ENCODE measurements at regions not wholly inside any gene's neighbourhood (a gene's known extent, or its start where the extent isn't known, plus 50 kb on each side); places are given as distances from the start of the nearest gene placed in this dataset.
"Not testable (repeated sequence)": the region's sequence is repeated elsewhere in the genome, so short reads cannot be mapped to it uniquely, and the experiment has no call there.

- no peak for DNase-seq
Observed at GRCh38 chr7:113775804-113776203, 143.0 kb downstream of the PPP1R3A start.

GRCh38 chr7:113775401-113775800 is 143.4 kb downstream of the PPP1R3A start:
- no peak for DNase-seq

- peak; percentile 77 for DNase-seq
Observed at GRCh38 chr7:113774182-113774807, 144.5 kb downstream of the PPP1R3A start.

- DNase-seq, result no peak
Observed at GRCh38 chr7:113770146-113770738, 148.6 kb downstream of the PPP1R3A start.

GRCh38 chr7:113768387-113768786 is 150.4 kb downstream of the PPP1R3A start:
- peak; percentile 8 for DNase-seq

- DNase-seq, result no peak
Observed at GRCh38 chr7:113764401-113765035, 154.3 kb downstream of the PPP1R3A start.

- peak; percentile 12 for DNase-seq
Observed at GRCh38 chr7:113763226-113763625, 155.6 kb downstream of the PPP1R3A start.

GRCh38 chr7:113756250-113756649 is 162.6 kb downstream of the PPP1R3A start:
- no peak for DNase-seq

GRCh38 chr7:113752689-113753088 is 166.1 kb downstream of the PPP1R3A start:
- DNase-seq, result no peak

- DNase-seq, result peak; percentile 8
Observed at GRCh38 chr7:113752289-113752688, 166.5 kb downstream of the PPP1R3A start.

GRCh38 chr7:113751547-113751946 is 167.3 kb downstream of the PPP1R3A start:
- no peak for DNase-seq

- DNase-seq, result not testable (repeated sequence)
Observed at GRCh38 chr7:113748385-113748784, 170.4 kb downstream of the PPP1R3A start.

- DNase-seq, result not testable (repeated sequence)
Observed at GRCh38 chr7:113742946-113743431, 175.8 kb downstream of the PPP1R3A start.

GRCh38 chr7:113742377-113742776 is 176.4 kb downstream of the PPP1R3A start:
- no peak for DNase-seq

- DNase-seq, result no peak
Observed at GRCh38 chr7:113731571-113731970, 187.2 kb downstream of the PPP1R3A start.

GRCh38 chr7:113730309-113730955 is 188.4 kb downstream of the PPP1R3A start:
- no peak for DNase-seq

GRCh38 chr7:113727486-113727885 is 191.3 kb downstream of the PPP1R3A start:
- no peak for DNase-seq

- no peak for DNase-seq
Observed at GRCh38 chr7:113722006-113722405, 196.8 kb downstream of the PPP1R3A start.

GRCh38 chr7:113717739-113718138 is 201.1 kb downstream of the PPP1R3A start:
- DNase-seq, result no peak

- DNase-seq, result no peak
Observed at GRCh38 chr7:113715981-113716856, 202.6 kb downstream of the PPP1R3A start.

- no peak for DNase-seq
Observed at GRCh38 chr7:113715262-113715661, 203.5 kb downstream of the PPP1R3A start.

GRCh38 chr7:113710310-113711096 is 208.3 kb downstream of the PPP1R3A start:
- peak; percentile 88 for DNase-seq
